B cell (primary cell): ENCODE measurements at regions not wholly inside any gene's neighbourhood (a gene's known extent, or its start where the extent isn't known, plus 50 kb on each side); places are given as distances from the start of the nearest gene placed in this dataset.

Experiments
- ATAC-seq: fragments of 200-7000 bp; cut with Tn5 transposase; one replicate; pipeline ENCODE4 v1.10.0; 2021; ENCODE audit warnings: low read depth, mild to moderate bottlenecking, moderate number of reproducible peaks, moderate library complexity
- CTCF ChIA-PET: fragments of 350-600 bp; sonication (Branson Sonifier 250); formaldehyde crosslinking; loops from one replicate; lab custom pipeline; 2021; ENCODE audit warnings: antibody characterized with exemption, inconsistent platforms; lab: Charles Lee
- POLR2A ChIA-PET: fragments of 350-600 bp; sonication (Branson Sonifier 250); formaldehyde crosslinking; loops from one replicate; lab custom pipeline; 2021; ENCODE audit warnings: antibody characterized with exemption; lab: Charles Lee
- DNase-seq: peaks from one replicate; pipeline ENCODE4 v3.0.0; 2013
- H2AFZ ChIP-seq: 2 replicates; pipeline ENCODE4 v1.6.1; 2012; ENCODE audit warnings: mild to moderate bottlenecking, low read depth, low read length; ENCODE audit not compliant: insufficient read depth, poor library complexity, severe bottlenecking
- H3K27ac ChIP-seq, 2 donors: 1 replicate in 1 of 2; 2 replicates in 1 of 2; pipeline ENCODE4 v1.5.1; 2012 to 2013; ENCODE audit warnings: low read length in 2 of 2, mild to moderate bottlenecking in 2 of 2, moderate library complexity in 1 of 2
- H3K27me3 ChIP-seq, 4 experiments: fragments of 200-600 bp in 1 of 4; sonication (generic) in 1 of 4; replicated peaks in 1 of 4; 1 replicate in 2 of 4; 2 replicates in 2 of 4; pipeline versions ENCODE4 v1.6.1 to v1.7.0; 2013 to 2016; ENCODE audit warnings: low read length in 3 of 4, mild to moderate bottlenecking in 2 of 4, mixed read lengths in 1 of 4, moderate library complexity in 1 of 4; ENCODE audit not compliant: insufficient read depth in 4 of 4, control insufficient read depth in 3 of 4; ENCODE audit errors: control extremely low read depth in 1 of 4
- H3K36me3 ChIP-seq, 2 experiments: replicated peaks in 1 of 2; 1 replicate in 1 of 2; 2 replicates in 1 of 2; pipeline versions ENCODE4 v1.6.1 to v1.7.1; 2013; ENCODE audit warnings: low read length in 1 of 2; ENCODE audit not compliant: insufficient read depth in 2 of 2, control insufficient read depth in 1 of 2; ENCODE audit errors: control extremely low read depth in 1 of 2, extremely low read depth in 1 of 2
- H3K4me1 ChIP-seq, 2 donors: fragments of 200-600 bp in 1 of 2; sonication (generic) in 1 of 2; 1 replicate in 1 of 2; 2 replicates in 1 of 2; pipeline versions ENCODE4 v1.5.1 to v1.6.1; 2013 to 2017; ENCODE audit warnings: low read length in 2 of 2; ENCODE audit not compliant: control insufficient read depth in 2 of 2, insufficient read depth in 2 of 2
- H3K4me2 ChIP-seq: replicated peaks from 2 replicates; pipeline ENCODE3; 2012; ENCODE audit warnings: mild to moderate bottlenecking, low read depth, low read length; ENCODE audit not compliant: poor library complexity, severe bottlenecking
- H3K4me3 ChIP-seq, 5 experiments: fragments of 200-600 bp in 1 of 5; sonication (generic) in 1 of 5; 1 replicate in 3 of 5; 2 replicates in 2 of 5; pipeline versions ENCODE4 v1.5.1 to v1.7.0; 2011 to 2016; ENCODE audit warnings: low read length in 4 of 5, mild to moderate bottlenecking in 4 of 5, low read depth in 2 of 5, control low read depth in 1 of 5, moderate library complexity in 1 of 5; ENCODE audit not compliant: insufficient read depth in 1 of 5; ENCODE audit errors: control extremely low read depth in 1 of 5, extremely low read depth in 1 of 5
- H3K79me2 ChIP-seq: fragments of 200-600 bp; sonication (generic); one replicate; pipeline ENCODE4 v1.6.0; 2016; ENCODE audit warnings: low read length; ENCODE audit not compliant: control insufficient read depth, insufficient read depth
- H3K9ac ChIP-seq: fragments of 200-600 bp; sonication (generic); 2 replicates; pipeline ENCODE4 v1.6.1; 2017; ENCODE audit warnings: mild to moderate bottlenecking, low read length, moderate library complexity
- H3K9me3 ChIP-seq, 3 donors: one replicate each; pipeline versions ENCODE4 v1.6.1 to v1.7.1; 2013; ENCODE audit warnings: low read length in 2 of 3; ENCODE audit not compliant: control insufficient read depth in 2 of 3, insufficient read depth in 1 of 3; ENCODE audit errors: control extremely low read depth in 1 of 3
- H4K20me1 ChIP-seq: 2 replicates; pipeline ENCODE4 v1.6.0; 2012; ENCODE audit warnings: mild to moderate bottlenecking, low read length; ENCODE audit not compliant: insufficient read depth, control insufficient read depth, poor library complexity, severe bottlenecking
- H3K27ac Mint-ChIP-seq: one replicate; pipeline ENCODE4 v1.8.0; 2021; ENCODE audit warnings: mixed read lengths
- H3K27me3 Mint-ChIP-seq: one replicate; pipeline ENCODE4 v1.8.0; 2021; ENCODE audit warnings: mixed read lengths
- H3K4me1 Mint-ChIP-seq: one replicate; pipeline ENCODE4 v1.8.0; 2021; ENCODE audit warnings: mixed read lengths
- H3K4me3 Mint-ChIP-seq: one replicate; pipeline ENCODE4 v1.8.0; 2021; ENCODE audit warnings: mixed read lengths
- H3K9me3 Mint-ChIP-seq: one replicate; pipeline ENCODE4 v1.8.0; 2022; ENCODE audit warnings: mixed read lengths; ENCODE audit not compliant: insufficient read depth
- EZH2 ChIP-seq: IDR thresholded peaks from 2 replicates; pipeline ENCODE4 v1.6.1; 2012; ENCODE audit warnings: borderline replicate concordance, low read depth, mild to moderate bottlenecking, moderate library complexity, low read length; ENCODE audit not compliant: insufficient read depth, poor library complexity, severe bottlenecking
- WGBS: methylation state at CpG from one replicate; pipeline ENCODE4 v1.1.5; 2013; ENCODE audit warnings: missing lambda C conversion rate; ENCODE audit not compliant: insufficient coverage; 5-methylcytosine and 5-hydroxymethylcytosine counted together
- intact Hi-C: fragments of 100-400 bp; cut with micrococcal nuclease; formaldehyde crosslinking; loops from one replicate; pipeline ENCODE4 v1.10.0; 2022
- TF ChIP-seq, protein P1 (sequence below): fragments of 200-600 bp; IDR thresholded peaks from one replicate; pipeline ENCODE4 v1.8.0; 2022; ENCODE audit warnings: antibody characterized with exemption, mild to moderate bottlenecking

DNA sequence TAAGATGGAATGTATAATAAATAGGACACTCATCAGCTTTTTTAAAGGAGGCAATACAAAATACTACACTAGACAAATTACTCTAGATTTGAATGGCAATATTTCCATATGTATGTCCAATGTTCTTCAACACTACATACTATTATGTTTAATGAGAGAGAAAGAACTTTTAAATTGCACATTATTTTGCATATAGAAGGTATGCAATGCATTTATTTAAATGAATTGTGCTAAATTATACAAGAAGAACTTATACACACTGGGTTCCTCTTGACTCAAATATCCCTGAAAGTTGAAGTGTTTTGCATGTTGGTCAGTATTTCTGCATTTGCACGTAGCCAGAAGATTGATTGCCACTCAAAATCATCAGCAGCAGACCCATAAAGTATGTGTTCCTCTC is 839.6 kb downstream of the ADGRL2 start:
- ChIA-PET CTCF (no interaction called here), POLR2A (no interaction called here)
- no peak overlapping the region for H2AFZ ChIP-seq
- intact Hi-C loops = no loop called here
- H3K36me3 ChIP-seq = no peaks in the 10 kb centered on the region
- no CpG with 5 or more reads among the region's 1 CpG for WGBS
- DNase-seq = no peak
- no peaks in the 10 kb centered on the region for H3K79me2 ChIP-seq
- no peak overlapping the region for H3K27ac ChIP-seq
- H3K4me2 ChIP-seq = no peak overlapping the region
- peaks cover 0 to 1% (median 0%) of the 10 kb centered on the region in 3 donors for H3K9me3 ChIP-seq
- peaks cover 2% of the 10 kb centered on the region for H3K9me3 Mint-ChIP-seq
- no peak overlapping the region for H3K9ac ChIP-seq
- no peak overlapping the region for H3K27ac Mint-ChIP-seq
- no peaks in the 10 kb centered on the region for H4K20me1 ChIP-seq
- ATAC-seq = no peak
- H3K4me1 ChIP-seq = no peaks in the 10 kb centered on the region
- no peaks in the 10 kb centered on the region for H3K4me1 Mint-ChIP-seq
- H3K27me3 Mint-ChIP-seq = no peaks in the 10 kb centered on the region
- TF ChIP-seq, protein P1, sequence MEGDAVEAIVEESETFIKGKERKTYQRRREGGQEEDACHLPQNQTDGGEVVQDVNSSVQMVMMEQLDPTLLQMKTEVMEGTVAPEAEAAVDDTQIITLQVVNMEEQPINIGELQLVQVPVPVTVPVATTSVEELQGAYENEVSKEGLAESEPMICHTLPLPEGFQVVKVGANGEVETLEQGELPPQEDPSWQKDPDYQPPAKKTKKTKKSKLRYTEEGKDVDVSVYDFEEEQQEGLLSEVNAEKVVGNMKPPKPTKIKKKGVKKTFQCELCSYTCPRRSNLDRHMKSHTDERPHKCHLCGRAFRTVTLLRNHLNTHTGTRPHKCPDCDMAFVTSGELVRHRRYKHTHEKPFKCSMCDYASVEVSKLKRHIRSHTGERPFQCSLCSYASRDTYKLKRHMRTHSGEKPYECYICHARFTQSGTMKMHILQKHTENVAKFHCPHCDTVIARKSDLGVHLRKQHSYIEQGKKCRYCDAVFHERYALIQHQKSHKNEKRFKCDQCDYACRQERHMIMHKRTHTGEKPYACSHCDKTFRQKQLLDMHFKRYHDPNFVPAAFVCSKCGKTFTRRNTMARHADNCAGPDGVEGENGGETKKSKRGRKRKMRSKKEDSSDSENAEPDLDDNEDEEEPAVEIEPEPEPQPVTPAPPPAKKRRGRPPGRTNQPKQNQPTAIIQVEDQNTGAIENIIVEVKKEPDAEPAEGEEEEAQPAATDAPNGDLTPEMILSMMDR = no peak
- TF ChIP-seq EZH2 = no peak
- H3K27me3 ChIP-seq = no peaks in the 10 kb centered on the region
- no peak overlapping the region for H3K4me3 Mint-ChIP-seq
- no peak overlapping the region for H3K4me3 ChIP-seq

DNA sequence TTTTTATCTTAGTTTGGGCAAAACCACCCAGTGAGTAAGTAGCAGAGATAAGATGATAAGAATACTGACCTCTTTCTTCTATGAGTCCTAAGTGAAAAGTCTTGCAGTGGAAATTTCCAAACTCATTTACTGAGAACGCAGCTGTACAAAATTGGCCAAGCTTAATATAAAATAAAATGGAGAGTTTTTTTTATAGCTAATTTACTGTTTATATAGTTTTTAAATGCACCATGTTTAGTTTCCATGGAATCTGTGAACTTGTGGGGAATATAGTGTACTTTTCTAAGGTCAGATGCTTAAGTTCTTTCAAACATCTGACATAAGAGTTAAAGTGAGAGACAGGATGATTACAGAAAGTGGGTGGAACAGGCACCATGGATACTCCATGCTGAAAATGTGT is 833.5 kb downstream of the ADGRL2 start:
- no peaks in the 10 kb centered on the region for H3K9me3 Mint-ChIP-seq
- Histone ChIP-seq H4K20me1 (no peaks in the 10 kb centered on the region), H3K9me3 (no peaks in the 10 kb centered on the region), H2AFZ (no peak overlapping the region), H3K27me3 (no peaks in the 10 kb centered on the region), H3K27ac (no peak overlapping the region), H3K4me1 (no peaks in the 10 kb centered on the region), H3K4me3 (no peak overlapping the region), H3K79me2 (no peaks in the 10 kb centered on the region), H3K36me3 (no peaks in the 10 kb centered on the region), H3K4me2 (no peak overlapping the region), H3K9ac (no peak overlapping the region)
- H3K4me3 Mint-ChIP-seq = no peak overlapping the region
- ChIA-PET POLR2A (no interaction called here), CTCF (no interaction called here)
- intact Hi-C loops = no loop called here
- H3K27me3 Mint-ChIP-seq = no peaks in the 10 kb centered on the region
- H3K4me1 Mint-ChIP-seq = no peaks in the 10 kb centered on the region
- no CpG with 5 or more reads among the region's 1 CpG for WGBS
- TF ChIP-seq EZH2 = no peak
- TF ChIP-seq, protein P1 = no peak
- ATAC-seq (no peak), DNase-seq (no peak)
- no peak overlapping the region for H3K27ac Mint-ChIP-seq
